IMR-90 (cell line): ENCODE measurements at regions not wholly inside any gene's neighbourhood (a gene's known extent, or its start where the extent isn't known, plus 50 kb on each side); places are given as distances from the start of the nearest gene placed in this dataset.

Experiments
- ATAC-seq: fragments of 200-7000 bp; cut with Tn5 transposase; 2 replicates; pipeline ENCODE4 v1.9.1; 2020; ENCODE audit warnings: low read depth, mild to moderate bottlenecking, moderate library complexity
- BruUV-seq: library from RNA; stranded (reverse); fragments of 400-500 nt; replicated peaks from 2 replicates; lab custom pipeline; 2021; lab: Mats Ljungman, UMichigan
- CTCF ChIA-PET: fragments of 300-600 bp; formaldehyde crosslinking; extraction: SDS; loops from one replicate; lab custom pipeline; 2021; ENCODE audit warnings: antibody characterized with exemption; lab: Yijun Ruan, JAX
- POLR2A ChIA-PET: fragments of 300-600 bp; sonication (Branson Sonifier 250); formaldehyde crosslinking; loops from one replicate; lab custom pipeline; 2022; ENCODE audit warnings: antibody characterized with exemption; ENCODE audit not compliant: unreplicated experiment; lab: Charles Lee
- DNase-seq: peaks from one replicate; pipeline ENCODE4 v3.0.0; 2013
- H2AFZ ChIP-seq: replicated peaks from 2 replicates; pipeline ENCODE3; 2013; ENCODE audit warnings: low read length, mild to moderate bottlenecking; ENCODE audit not compliant: poor library complexity
- H2AK5ac ChIP-seq: 2 replicates; pipeline ENCODE4 v1.6.1; 2013; ENCODE audit warnings: low read depth, low read length, inconsistent platforms
- H2AK9ac ChIP-seq: replicated peaks from 2 replicates; pipeline ENCODE3; 2013; ENCODE audit warnings: mild to moderate bottlenecking, low read depth, low read length, moderate library complexity; ENCODE audit not compliant: poor library complexity
- H2BK120ac ChIP-seq: 2 replicates; pipeline ENCODE4 v1.6.1; 2013; ENCODE audit warnings: low read depth, low read length, inconsistent platforms
- H2BK15ac ChIP-seq: 3 replicates; pipeline ENCODE4 v1.6.1; 2013; ENCODE audit warnings: low read depth, low read length, inconsistent platforms
- H2BK20ac ChIP-seq: 2 replicates; pipeline ENCODE4 v1.6.1; 2013; ENCODE audit warnings: low read depth, mild to moderate bottlenecking, inconsistent platforms, low read length, moderate library complexity
- H2BK5ac ChIP-seq: 2 replicates; pipeline ENCODE4 v1.6.1; 2013; ENCODE audit warnings: mild to moderate bottlenecking, low read depth, low read length, inconsistent platforms; ENCODE audit not compliant: poor library complexity, severe bottlenecking
- H3K14ac ChIP-seq: replicated peaks from 2 replicates; pipeline ENCODE4 v1.6.1; 2013; ENCODE audit warnings: low read depth, low read length, inconsistent platforms
- H3K18ac ChIP-seq: 2 replicates; pipeline ENCODE4 v1.6.1; 2013; ENCODE audit warnings: low read depth, low read length, control low read depth
- H3K23ac ChIP-seq: 2 replicates; pipeline ENCODE4 v1.6.1; 2013; ENCODE audit warnings: low read depth, low read length, inconsistent platforms
- H3K27ac ChIP-seq: 2 replicates; pipeline ENCODE4 v1.5.1; 2013; ENCODE audit warnings: mild to moderate bottlenecking, control low read depth, low read length; ENCODE audit not compliant: insufficient read depth
- H3K27me3 ChIP-seq: 2 replicates; pipeline ENCODE4 v1.6.1; 2013; ENCODE audit warnings: low read length; ENCODE audit not compliant: control insufficient read depth, insufficient read depth
- H3K36me3 ChIP-seq: 2 replicates; pipeline ENCODE4 v1.6.1; 2013; ENCODE audit warnings: low read length, mixed read lengths; ENCODE audit not compliant: control insufficient read depth, insufficient read depth
- H3K4ac ChIP-seq: 2 replicates; pipeline ENCODE4 v1.6.1; 2013; ENCODE audit warnings: low read depth, low read length, inconsistent platforms
- H3K4me1 ChIP-seq: 2 replicates; pipeline ENCODE4 v1.6.1; 2013; ENCODE audit warnings: low read length, mixed read lengths; ENCODE audit not compliant: control insufficient read depth, insufficient read depth
- H3K4me2 ChIP-seq: 2 replicates; pipeline ENCODE4 v1.6.1; 2013; ENCODE audit warnings: low read depth, mild to moderate bottlenecking, control low read depth, low read length, moderate library complexity
- H3K4me3 ChIP-seq: 2 replicates; pipeline ENCODE4 v1.5.1; 2013; ENCODE audit warnings: low read depth, mild to moderate bottlenecking, control low read depth, low read length, moderate library complexity; ENCODE audit not compliant: insufficient read depth
- H3K56ac ChIP-seq: 2 replicates; pipeline ENCODE4 v1.6.1; 2013; ENCODE audit warnings: low read length, inconsistent platforms; ENCODE audit not compliant: insufficient read depth; ENCODE audit errors: extremely low read depth
- H3K79me1 ChIP-seq, 2 experiments: 2 replicates each; pipeline ENCODE4 v1.6.1; 2013; ENCODE audit warnings: low read length in 2 of 2, inconsistent platforms in 1 of 2, low read depth in 1 of 2
- H3K9ac ChIP-seq: 2 replicates; pipeline ENCODE4 v1.6.1; 2013; ENCODE audit warnings: low read depth, low read length, control low read depth
- H3K9me1 ChIP-seq: 2 replicates; pipeline ENCODE4 v1.6.1; 2013; ENCODE audit warnings: low read length, inconsistent platforms; ENCODE audit not compliant: insufficient read depth
- H3K9me3 ChIP-seq: 2 replicates; pipeline ENCODE4 v1.6.1; 2013; ENCODE audit warnings: low read length; ENCODE audit not compliant: control insufficient read depth, insufficient read depth
- H4K20me1 ChIP-seq: 2 replicates; pipeline ENCODE4 v1.6.1; 2013; ENCODE audit warnings: low read length, inconsistent platforms; ENCODE audit not compliant: insufficient read depth
- H4K5ac ChIP-seq: 2 replicates; pipeline ENCODE4 v1.6.1; 2013; ENCODE audit warnings: mild to moderate bottlenecking, low read depth, low read length, control low read depth
- H4K8ac ChIP-seq, 2 experiments: 2 replicates each; pipeline ENCODE4 v1.6.1; 2013; ENCODE audit warnings: low read depth in 2 of 2, low read length in 2 of 2, control low read depth in 1 of 2, inconsistent platforms in 1 of 2
- H4K91ac ChIP-seq: 2 replicates; pipeline ENCODE4 v1.6.1; 2013; ENCODE audit warnings: low read depth, low read length, inconsistent platforms; ENCODE audit not compliant: insufficient read depth
- CTCF ChIP-seq: conservative IDR thresholded peaks from 2 replicates; pipeline ENCODE4 v1.5.1; 2012; ENCODE audit warnings: mild to moderate bottlenecking, low read depth, low read length, improper control_type of control experiment
- FOS ChIP-seq: fragments of 150-350 bp; IDR thresholded peaks from 2 replicates; pipeline ENCODE4 v1.6.1; 2016; ENCODE audit warnings: low read depth, low read length
- MAFK ChIP-seq: IDR thresholded peaks from 2 replicates; pipeline ENCODE4 v1.6.1; 2012; ENCODE audit warnings: low read depth, low read length, improper control_type of control experiment
- MXI1 ChIP-seq: IDR thresholded peaks from 2 replicates; pipeline ENCODE4 v1.6.1; 2012; ENCODE audit warnings: low read depth, mild to moderate bottlenecking, low read length, moderate library complexity, borderline replicate concordance
- POLR2A ChIP-seq: IDR thresholded peaks from 2 replicates; pipeline ENCODE4 v1.6.1; 2012; ENCODE audit warnings: mild to moderate bottlenecking, low read depth, low read length
- RAD21 ChIP-seq: IDR thresholded peaks from 2 replicates; pipeline ENCODE4 v1.6.1; 2012; ENCODE audit warnings: low read length, improper control_type of control experiment
- SMC3 ChIP-seq: fragments of 150-350 bp; IDR thresholded peaks from 2 replicates; pipeline ENCODE4 v1.6.1; 2016; ENCODE audit warnings: low read depth, mild to moderate bottlenecking, antibody characterized with exemption, low read length, moderate library complexity
- USF2 ChIP-seq: fragments of 150-350 bp; IDR thresholded peaks from 2 replicates; pipeline ENCODE4 v1.6.1; 2017; ENCODE audit warnings: mild to moderate bottlenecking, antibody characterized with exemption, low read length, low read depth
- WGBS, 2 experiments: methylation state at CpG; one replicate each; pipeline versions ENCODE4 v1.1.5 to v1.1.7; 2013; ENCODE audit warnings: missing lambda C conversion rate in 2 of 2; ENCODE audit not compliant: insufficient read length in 1 of 2; ENCODE audit errors: extremely low coverage in 2 of 2; 5-methylcytosine and 5-hydroxymethylcytosine counted together
- dilution Hi-C: fragments of 300-500 bp; cut with HindIII; formaldehyde crosslinking; loops from one replicate; pipeline ENCODE4 v1.14.3; 2018; ENCODE audit warnings: low sequenced_read_pairs; ENCODE audit not compliant: unreplicated experiment
- in situ Hi-C: fragments of 300-500 bp; cut with MboI; formaldehyde crosslinking; loops from 3 replicates; pipeline ENCODE4 v1.14.3; 2019; ENCODE audit warnings: low sequenced_read_pairs, inconsistent platforms, mixed read lengths
- intact Hi-C: fragments of 100-400 bp; cut with micrococcal nuclease; formaldehyde crosslinking; loops from 2 replicates; pipeline ENCODE4 v1.10.0; 2022

- Histone ChIP-seq H3K23ac (no peak overlapping the region), H2BK120ac (peak overlapping the region; percentile 34; the same call in 1 of the 2 replicates), H3K4me1 (peaks cover 11% of the 10 kb centered on the region), H2BK20ac (no peak overlapping the region), H3K9me1 (peaks cover 13% of the 10 kb centered on the region), H4K5ac (no peak overlapping the region), H4K8ac (peak overlapping the region in 1 of 2 experiments; percentile 20; a peak in 1 of 4 replicates), H3K36me3 (no peaks in the 10 kb centered on the region), H2AK9ac (peak overlapping the region; percentile 33), H4K20me1 (no peaks in the 10 kb centered on the region), H4K91ac (no peak overlapping the region), H3K9ac (no peak overlapping the region), H3K27me3 (no peaks in the 10 kb centered on the region), H2BK15ac (peak overlapping the region; percentile 34; the same call in 1 of the 3 replicates), H2BK5ac (peak overlapping the region; percentile 72), H2AFZ (no peak overlapping the region), H3K79me1 (no peaks in the 10 kb centered on the region), H3K14ac (peak overlapping the region; percentile 47; the same call in 1 of the 2 replicates), H3K18ac (peak overlapping the region; percentile 74), H3K4me2 (no peak overlapping the region; the same call in 1 of the 2 replicates), H3K4me3 (no peak overlapping the region), H3K27ac (no peak overlapping the region), H3K56ac (no peak overlapping the region), H3K4ac (no peak overlapping the region), H2AK5ac (no peak overlapping the region), H3K9me3 (no peaks in the 10 kb centered on the region)
- no TSS peak for BruUV-seq
- no peak for DNase-seq
- in situ Hi-C loops: loop anchor here (25.0 kb wide), 3 partner anchors 237 to 363 kb away; partner anchors contain the start of genes IRF2BP2 and TARBP1
- no peak for ATAC-seq
- TF ChIP-seq FOS (no peak), CTCF (no peak), MAFK (no peak), MXI1 (no peak), SMC3 (no peak), USF2 (no peak), RAD21 (no peak), POLR2A (no peak)
- intact Hi-C loops: no loop called here
- dilution Hi-C loops: loop anchor here (25.0 kb wide), 1 partner anchor 113 kb away; no protein-coding TSS in a partner anchor
- ChIA-PET CTCF (interaction anchor here (0.9 kb wide), 1 partner anchor 11 kb away, joined by 3 read pairs; no protein-coding TSS in a partner anchor), POLR2A (no interaction called here)
- 82% methylated on average over 5 of the region's 8 CpGs; no CpG with 5 or more reads in 1 of the 2 experiments for WGBS, 2 experiments
Observed at GRCh38 chr1:234849832-234850231, 239.9 kb upstream of the IRF2BP2 start.
